ENCODE measurements at regions not wholly inside any gene's neighbourhood (a gene's known extent, or its start where the extent isn't known, plus 50 kb on each side); places are given as distances from the start of the nearest gene placed in this dataset.
"Not testable (repeated sequence)": the region's sequence is repeated elsewhere in the genome, so short reads cannot be mapped to it uniquely, and the experiment has no call there.

- TF ChIP-seq CTCF (IDR thresholded peaks at IDR 0.05) (no peak), POLR2AphosphoS5 (IDR thresholded peaks at IDR 0.05) (no peak), POLR2A (IDR thresholded peaks at IDR 0.05) (no peak), EP300 (IDR thresholded peaks at IDR 0.05) (no peak)
- intact Hi-C loops (cut with DNase I) = loop anchor here (5.0 kb wide), 1 partner anchor 1099 kb away; no protein-coding TSS in a partner anchor
- Histone ChIP-seq H3K4me3 (no peak overlapping the region), H3K4me1 (no peaks in the 10 kb centered on the region), H3K27me3 (no peaks in the 10 kb centered on the region), H3K27ac (no peak overlapping the region), H3K9me3 (peaks cover 0 to 3% (median 0%) of the 10 kb centered on the region in 4 donors), H3K36me3 (no peaks in the 10 kb centered on the region)
- no peak for DNase-seq
- WGBS, 2 donors = 93 to 97% methylated on average over 3 of the region's 3 CpGs
Measured at GRCh38 chr7:93028610-93029009, 89.2 kb downstream of the SAMD9 start.

- 56 to 62% methylated on average over 5 of the region's 5 CpGs for WGBS, 2 donors
- no peaks in the 10 kb centered on the region for H3K36me3 ChIP-seq
- no peak overlapping the region for H3K27ac ChIP-seq
- TF ChIP-seq POLR2A (IDR thresholded peaks at IDR 0.05) = no peak
- TF ChIP-seq POLR2AphosphoS5 (IDR thresholded peaks at IDR 0.05) = no peak
- no peak for TF ChIP-seq EP300 (IDR thresholded peaks at IDR 0.05)
- TF ChIP-seq CTCF (IDR thresholded peaks at IDR 0.05) = no peak
- intact Hi-C loops (cut with DNase I) = loop anchor here (5.0 kb wide), 1 partner anchor 1100 kb away; no protein-coding TSS in a partner anchor
- H3K4me1 ChIP-seq = no peaks in the 10 kb centered on the region
- H3K4me3 ChIP-seq = no peak overlapping the region
- DNase-seq = no peak
- H3K27me3 ChIP-seq = no peaks in the 10 kb centered on the region
- H3K9me3 ChIP-seq = no peaks in the 10 kb centered on the region
Measured at GRCh38 chr7:93027044-93027443, 90.7 kb downstream of the SAMD9 start.

DNA sequence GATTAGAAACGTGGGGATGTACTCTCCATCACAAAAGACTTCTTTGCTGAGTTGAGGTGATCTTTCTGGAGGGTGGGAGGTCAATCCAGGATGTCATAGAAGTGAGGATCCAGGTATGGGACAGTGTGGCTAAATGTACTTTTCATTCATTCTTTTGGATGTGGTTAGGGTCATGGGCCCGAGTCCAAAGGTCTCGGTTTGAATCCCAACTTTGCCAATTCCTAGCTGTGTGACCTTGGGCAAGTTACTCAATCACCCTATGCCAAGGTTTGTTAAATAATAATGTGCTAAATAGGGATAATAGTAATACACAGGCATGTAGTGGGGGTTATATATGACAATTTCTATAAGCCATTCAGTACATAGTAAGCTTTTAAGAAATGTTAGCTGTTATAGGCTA, 91.4 kb downstream of the SAMD9 start:
- 81 to 87% methylated on average over 3 of the region's 3 CpGs for WGBS, 2 donors
- intact Hi-C loops (cut with DNase I) = loop anchor here (5.0 kb wide), 1 partner anchor 1101 kb away; no protein-coding TSS in a partner anchor
- no peaks in the 10 kb centered on the region for H3K9me3 ChIP-seq
- TF ChIP-seq EP300 (IDR thresholded peaks at IDR 0.05) = no peak
- TF ChIP-seq POLR2A (IDR thresholded peaks at IDR 0.05) = no peak
- TF ChIP-seq CTCF (IDR thresholded peaks at IDR 0.05) = no peak
- no peak for TF ChIP-seq POLR2AphosphoS5 (IDR thresholded peaks at IDR 0.05)
- no peaks in the 10 kb centered on the region for H3K27me3 ChIP-seq
- no peak overlapping the region for H3K4me3 ChIP-seq
- DNase-seq = no peak
- no peak overlapping the region for H3K27ac ChIP-seq
- H3K4me1 ChIP-seq = no peaks in the 10 kb centered on the region
- H3K36me3 ChIP-seq = no peaks in the 10 kb centered on the region

DNA sequence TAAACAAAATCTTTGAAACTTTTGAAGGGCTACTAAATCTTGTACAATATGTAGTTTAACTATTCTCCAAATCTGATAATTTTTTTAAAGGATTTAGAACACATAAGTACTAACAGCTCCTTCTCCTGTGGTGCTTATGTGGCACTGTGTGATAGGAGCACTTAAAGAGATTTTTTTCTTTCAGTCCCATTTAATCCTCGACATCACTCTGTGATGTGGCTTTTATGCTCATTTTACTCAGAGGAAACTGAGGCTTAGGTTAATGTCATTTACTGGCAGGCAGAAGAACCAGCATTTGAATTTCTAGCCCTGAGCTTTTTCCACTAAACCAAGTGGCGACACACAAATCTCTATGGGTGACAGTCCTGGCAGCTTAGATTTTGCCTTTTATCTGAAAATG, 92.4 kb downstream of the SAMD9 start:
- Histone ChIP-seq H3K4me3 (no peak overlapping the region), H3K9me3 (no peaks in the 10 kb centered on the region), H3K36me3 (no peaks in the 10 kb centered on the region), H3K27ac (no peak overlapping the region), H3K4me1 (no peaks in the 10 kb centered on the region), H3K27me3 (no peaks in the 10 kb centered on the region)
- intact Hi-C loops (cut with DNase I) = loop anchor here (5.0 kb wide), 1 partner anchor 1102 kb away; no protein-coding TSS in a partner anchor
- no peak for TF ChIP-seq POLR2AphosphoS5 (IDR thresholded peaks at IDR 0.05)
- TF ChIP-seq EP300 (IDR thresholded peaks at IDR 0.05) = no peak
- TF ChIP-seq CTCF (IDR thresholded peaks at IDR 0.05) = no peak
- no peak for TF ChIP-seq POLR2A (IDR thresholded peaks at IDR 0.05)
- no peak for DNase-seq
- WGBS, 2 donors = 79 to 96% methylated on average over 2 of the region's 2 CpGs

GRCh38 chr7:93022931-93023478, 94.8 kb downstream of the SAMD9 start:
- H3K36me3 ChIP-seq; H3K9me3 ChIP-seq; intact Hi-C loops (cut with DNase I); H3K4me3 ChIP-seq; H3K27ac ChIP-seq; H3K4me1 ChIP-seq; H3K27me3 ChIP-seq; DNase-seq: not testable (repeated sequence)
- WGBS, 2 donors = 95 to 96% methylated on average over 6 of the region's 6 CpGs

Data from sigmoid colon (tissue), 6 donors.